K562 (cell line): ENCODE measurements at regions not wholly inside any gene's neighbourhood (a gene's known extent, or its start where the extent isn't known, plus 50 kb on each side); places are given as distances from the start of the nearest gene placed in this dataset.

ENCODE experiments used
- ATAC-seq: fragments of 200-7000 bp; cut with Tn5 transposase; 3 replicates; pipeline ENCODE4 v1.9.1; 2020; ENCODE audit warnings: moderate library complexity
- BruUV-seq: library from RNA; stranded (reverse); fragments of 400-500 nt; replicated peaks from 2 replicates; lab custom pipeline; 2021; lab: Mats Ljungman, UMichigan
- CTCF ChIA-PET: fragments of 300-600 bp; formaldehyde crosslinking; extraction: SDS; loops from one replicate; lab custom pipeline; 2021; ENCODE audit warnings: low intra/inter-chr PET ratio; lab: Yijun Ruan, JAX
- POLR2A ChIA-PET: fragments of 300-600, 350-650 bp; sonication (Branson Sonifier 250); formaldehyde crosslinking; extraction: SDS; loops from one replicate; lab custom pipeline; 2021; ENCODE audit warnings: antibody characterized with exemption, inconsistent platforms; lab: Yijun Ruan, JAX
- DNase-seq, 4 experiments: peaks; one replicate each; pipeline versions ENCODE4 v3.0.0 to v3.0.0-alpha.2; 2011 to 2018; ENCODE audit warnings: low spot score in 3 of 4, mixed read lengths in 3 of 4; ENCODE audit errors: extremely low read depth in 1 of 4
- FAIRE-seq: peaks from 2 replicates; lab custom pipeline; 2011; peaks lifted over from hg19 to GRCh38; lab: Jason Lieb, UNC
- H2AFZ ChIP-seq: 2 replicates; pipeline ENCODE4 v1.6.0; 2011; ENCODE audit warnings: low read depth, low read length, control low read depth, inconsistent platforms
- H3K27ac ChIP-seq: fragments of 200-600 bp; 3 replicates; pipeline ENCODE4 v1.8.0; 2011; ENCODE audit warnings: low read depth, mild to moderate bottlenecking, control low read depth, inconsistent platforms, low read length, moderate library complexity, mixed read lengths; ENCODE audit errors: extremely low read depth
- H3K27me3 ChIP-seq, 2 experiments: fragments of 300-600 bp in 1 of 2; 2 replicates in 1 of 2; 3 replicates in 1 of 2; pipeline versions ENCODE4 v1.6.0 to v1.8.0; 2011; ENCODE audit warnings: inconsistent platforms in 2 of 2, low read length in 2 of 2, mild to moderate bottlenecking in 1 of 2, mixed read lengths in 1 of 2, moderate library complexity in 1 of 2; ENCODE audit not compliant: control insufficient read depth in 2 of 2, insufficient read depth in 2 of 2
- H3K36me3 ChIP-seq: fragments of 300-600 bp; 3 replicates; pipeline ENCODE4 v1.8.0; 2011; ENCODE audit warnings: mild to moderate bottlenecking, low read length, inconsistent platforms; ENCODE audit not compliant: control insufficient read depth, insufficient read depth
- H3K4me1 ChIP-seq, 2 experiments: fragments of 200-600 bp in 1 of 2; replicated peaks in 1 of 2; 2 replicates in 1 of 2; 3 replicates in 1 of 2; pipeline versions ENCODE4 v1.5.1 to v1.8.0; 2011; ENCODE audit warnings: inconsistent platforms in 2 of 2, low read length in 2 of 2, mild to moderate bottlenecking in 1 of 2, mixed read lengths in 1 of 2, moderate library complexity in 1 of 2; ENCODE audit not compliant: control insufficient read depth in 2 of 2, insufficient read depth in 2 of 2
- H3K4me2 ChIP-seq: 2 replicates; pipeline ENCODE4 v1.6.1; 2011; ENCODE audit warnings: low read length, control low read depth, inconsistent platforms, mixed read lengths; ENCODE audit not compliant: insufficient read depth
- H3K4me3 ChIP-seq: fragments of 200-600 bp; sonication (generic), shearing (Covaris generic); 2 replicates; pipeline ENCODE4 v1.5.1; 2016; ENCODE audit warnings: control low read depth, inconsistent platforms
- H3K79me2 ChIP-seq: fragments of 200-600 bp; 3 replicates; pipeline ENCODE4 v1.8.0; 2011; ENCODE audit warnings: low read length, inconsistent platforms; ENCODE audit not compliant: control insufficient read depth, insufficient read depth
- H3K9ac ChIP-seq, 2 experiments: 2 replicates each; pipeline versions ENCODE4 v1.6.0 to v1.6.1; 2011; ENCODE audit warnings: low read depth in 2 of 2, low read length in 2 of 2, control low read depth in 1 of 2, inconsistent platforms in 1 of 2, mild to moderate bottlenecking in 1 of 2, mixed read lengths in 1 of 2; ENCODE audit not compliant: insufficient read depth in 1 of 2
- H3K9me1 ChIP-seq: one replicate; pipeline ENCODE4 v1.6.0; 2011; ENCODE audit warnings: inconsistent platforms, mild to moderate bottlenecking, low read length, moderate library complexity; ENCODE audit not compliant: control insufficient read depth, insufficient read depth
- H3K9me3 ChIP-seq: replicated peaks from 2 replicates; pipeline ENCODE4 v1.5.1; 2011; ENCODE audit warnings: low read depth, low read length, inconsistent platforms; ENCODE audit not compliant: control insufficient read depth, insufficient read depth
- H4K20me1 ChIP-seq: replicated peaks from 2 replicates; pipeline ENCODE4 v1.6.1; 2011; ENCODE audit warnings: low read length, inconsistent platforms, mixed read lengths; ENCODE audit not compliant: control insufficient read depth, insufficient read depth
- CBX5 ChIP-seq: IDR thresholded peaks from 2 replicates; pipeline ENCODE4 v1.6.1; 2014; ENCODE audit warnings: low read depth, borderline replicate concordance
- RBM34 ChIP-seq: fragments of 200-400 bp; formaldehyde crosslinking; IDR thresholded peaks from 2 replicates; pipeline ENCODE4 v1.6.1; 2018; ENCODE audit warnings: low read length, borderline replicate concordance; ENCODE audit not compliant: insufficient read depth
- ZNF224 ChIP-seq: sonication (generic); formaldehyde crosslinking; IDR thresholded peaks from 2 replicates; pipeline ENCODE4 v1.8.0; 2022; ENCODE audit warnings: mild to moderate bottlenecking, missing genetic modification reagents
- ZNF263 ChIP-seq: sonication (generic); formaldehyde crosslinking; IDR thresholded peaks from 2 replicates; pipeline ENCODE4 v1.8.0; 2022; ENCODE audit warnings: mild to moderate bottlenecking, missing genetic modification reagents, borderline replicate concordance
- ZNF551 ChIP-seq: fragments of 250-450 bp; sonication (Bioruptor Pico); IDR thresholded peaks from 2 replicates; pipeline ENCODE4 v1.5.0; 2021; ENCODE audit warnings: mild to moderate bottlenecking, moderate library complexity
- WGBS: fragments of 100-300 bp; shearing (Covaris generic); methylation state at CpG from one replicate; pipeline ENCODE4 v1.1.6; 2016; ENCODE audit warnings: low coverage, mixed read lengths; ENCODE audit not compliant: insufficient coverage; ENCODE audit errors: missing lambda C conversion rate; 5-methylcytosine and 5-hydroxymethylcytosine counted together
- in situ Hi-C: fragments of 300-500 bp; cut with MboI; formaldehyde crosslinking; loops from 4 replicates; pipeline ENCODE4 v1.15.0; 2018; ENCODE audit warnings: inconsistent platforms, mixed read lengths
- intact Hi-C: fragments of 100-400 bp; cut with micrococcal nuclease; formaldehyde crosslinking; loops from 2 replicates; pipeline ENCODE4 v1.14.2; 2022
- TF ChIP-seq, protein P1 (sequence below): fragments of 450-650 bp; IDR thresholded peaks from 2 replicates; pipeline ENCODE4 v1.6.1; 2017; ENCODE audit warnings: antibody characterized with exemption
- TF ChIP-seq, protein P2 (sequence below): fragments of 450-650 bp; IDR thresholded peaks from 2 replicates; pipeline ENCODE4 v1.6.1; 2018; ENCODE audit not compliant: partially characterized antibody

DNA sequence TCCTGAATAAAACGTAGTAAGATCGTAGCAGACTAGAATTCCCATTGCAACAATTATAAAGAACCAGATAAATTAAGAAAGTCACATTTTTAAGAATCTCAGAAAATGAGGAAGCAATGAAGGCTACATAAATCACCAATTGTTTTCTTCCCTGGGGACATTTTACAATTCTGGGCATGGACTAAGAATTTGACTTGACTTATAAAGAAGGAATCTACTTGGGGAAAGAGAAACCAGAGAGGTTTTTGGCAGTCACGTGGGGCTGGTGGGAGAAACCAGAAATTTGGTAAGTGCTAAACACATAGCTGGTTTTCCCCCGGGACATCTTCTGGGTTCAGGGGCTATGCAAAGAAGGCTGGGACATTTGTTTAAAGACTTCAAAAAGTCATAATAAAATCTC lies 109.8 kb upstream of the IL6 start (continued):
- TF ChIP-seq, protein P1, sequence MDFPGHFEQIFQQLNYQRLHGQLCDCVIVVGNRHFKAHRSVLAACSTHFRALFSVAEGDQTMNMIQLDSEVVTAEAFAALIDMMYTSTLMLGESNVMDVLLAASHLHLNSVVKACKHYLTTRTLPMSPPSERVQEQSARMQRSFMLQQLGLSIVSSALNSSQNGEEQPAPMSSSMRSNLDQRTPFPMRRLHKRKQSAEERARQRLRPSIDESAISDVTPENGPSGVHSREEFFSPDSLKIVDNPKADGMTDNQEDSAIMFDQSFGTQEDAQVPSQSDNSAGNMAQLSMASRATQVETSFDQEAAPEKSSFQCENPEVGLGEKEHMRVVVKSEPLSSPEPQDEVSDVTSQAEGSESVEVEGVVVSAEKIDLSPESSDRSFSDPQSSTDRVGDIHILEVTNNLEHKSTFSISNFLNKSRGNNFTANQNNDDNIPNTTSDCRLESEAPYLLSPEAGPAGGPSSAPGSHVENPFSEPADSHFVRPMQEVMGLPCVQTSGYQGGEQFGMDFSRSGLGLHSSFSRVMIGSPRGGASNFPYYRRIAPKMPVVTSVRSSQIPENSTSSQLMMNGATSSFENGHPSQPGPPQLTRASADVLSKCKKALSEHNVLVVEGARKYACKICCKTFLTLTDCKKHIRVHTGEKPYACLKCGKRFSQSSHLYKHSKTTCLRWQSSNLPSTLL, result no peak
- TF ChIP-seq ZNF224 (CRISPR knock-in tag) (no peak), RBM34 (no peak), ZNF263 (CRISPR knock-in tag) (no peak)

DNA sequence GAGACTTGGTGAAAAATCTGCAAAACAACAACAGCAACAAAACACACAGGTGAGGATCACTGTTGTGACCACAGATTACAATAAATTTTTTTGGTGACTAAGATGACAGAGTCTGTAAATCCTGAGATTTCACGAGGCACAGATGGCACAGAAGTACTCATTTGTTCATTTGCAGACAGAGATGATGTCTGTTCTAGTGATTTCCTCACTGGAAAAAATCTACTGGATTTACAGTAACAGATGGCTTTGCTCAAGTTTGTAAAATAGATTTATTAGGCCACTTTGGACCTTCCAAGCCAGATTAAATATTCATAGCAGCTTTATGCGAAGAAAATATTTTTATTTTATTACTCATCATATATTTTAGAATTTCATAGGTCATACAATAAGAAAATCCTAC lies 113.5 kb upstream of the IL6 start:
- Histone ChIP-seq H4K20me1 (no peaks in the 10 kb centered on the region), H3K4me2 (no peak overlapping the region), H3K4me3 (no peak overlapping the region), H3K4me1 (no peaks in the 10 kb centered on the region), H3K79me2 (no peaks in the 10 kb centered on the region), H3K9ac (no peak overlapping the region), H2AFZ (no peak overlapping the region), H3K27ac (no peak overlapping the region), H3K9me3 (no peaks in the 10 kb centered on the region; the same call in 1 of the 2 replicates), H3K9me1 (no peaks in the 10 kb centered on the region), H3K36me3 (no peaks in the 10 kb centered on the region), H3K27me3 (no peaks in the 10 kb centered on the region)
- no peak for DNase-seq
- no peak for FAIRE-seq
- ChIA-PET POLR2A (no interaction called here), CTCF (no interaction called here)
- intact Hi-C loops, result no loop called here
- WGBS, result 55% methylated on average over 2 of the region's 2 CpGs
- BruUV-seq, result no TSS peak
- no peak for ATAC-seq
- in situ Hi-C loops, result no loop called here
- no peak for TF ChIP-seq ZNF551 (CRISPR knock-in tag)
- TF ChIP-seq, protein P2, sequence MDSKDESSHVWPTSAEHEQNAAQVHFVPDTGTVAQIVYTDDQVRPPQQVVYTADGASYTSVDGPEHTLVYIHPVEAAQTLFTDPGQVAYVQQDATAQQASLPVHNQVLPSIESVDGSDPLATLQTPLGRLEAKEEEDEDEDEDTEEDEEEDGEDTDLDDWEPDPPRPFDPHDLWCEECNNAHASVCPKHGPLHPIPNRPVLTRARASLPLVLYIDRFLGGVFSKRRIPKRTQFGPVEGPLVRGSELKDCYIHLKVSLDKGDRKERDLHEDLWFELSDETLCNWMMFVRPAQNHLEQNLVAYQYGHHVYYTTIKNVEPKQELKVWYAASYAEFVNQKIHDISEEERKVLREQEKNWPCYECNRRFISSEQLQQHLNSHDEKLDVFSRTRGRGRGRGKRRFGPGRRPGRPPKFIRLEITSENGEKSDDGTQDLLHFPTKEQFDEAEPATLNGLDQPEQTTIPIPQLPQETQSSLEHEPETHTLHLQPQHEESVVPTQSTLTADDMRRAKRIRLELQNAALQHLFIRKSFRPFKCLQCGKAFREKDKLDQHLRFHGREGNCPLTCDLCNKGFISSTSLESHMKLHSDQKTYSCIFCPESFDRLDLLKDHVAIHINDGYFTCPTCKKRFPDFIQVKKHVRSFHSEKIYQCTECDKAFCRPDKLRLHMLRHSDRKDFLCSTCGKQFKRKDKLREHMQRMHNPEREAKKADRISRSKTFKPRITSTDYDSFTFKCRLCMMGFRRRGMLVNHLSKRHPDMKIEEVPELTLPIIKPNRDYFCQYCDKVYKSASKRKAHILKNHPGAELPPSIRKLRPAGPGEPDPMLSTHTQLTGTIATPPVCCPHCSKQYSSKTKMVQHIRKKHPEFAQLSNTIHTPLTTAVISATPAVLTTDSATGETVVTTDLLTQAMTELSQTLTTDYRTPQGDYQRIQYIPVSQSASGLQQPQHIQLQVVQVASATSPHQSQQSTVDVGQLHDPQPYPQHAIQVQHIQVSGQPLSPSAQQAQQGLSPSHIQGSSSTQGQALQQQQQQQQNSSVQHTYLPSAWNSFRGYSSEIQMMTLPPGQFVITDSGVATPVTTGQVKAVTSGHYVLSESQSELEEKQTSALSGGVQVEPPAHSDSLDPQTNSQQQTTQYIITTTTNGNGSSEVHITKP, result no peak
- TF ChIP-seq CBX5, result no peak
